HUES48 (cell line): ENCODE measurements at regions not wholly inside any gene's neighbourhood (a gene's known extent, or its start where the extent isn't known, plus 50 kb on each side); places are given as distances from the start of the nearest gene placed in this dataset.

Experiments used
- H3K27ac ChIP-seq: one replicate; pipeline ENCODE4 v1.7.0; 2013; ENCODE audit warnings: low read depth, low read length, inconsistent platforms
- H3K27me3 ChIP-seq: 2 replicates; pipeline ENCODE4 v1.6.1; 2013; ENCODE audit warnings: mild to moderate bottlenecking, low read length; ENCODE audit not compliant: control insufficient read depth, insufficient read depth
- H3K36me3 ChIP-seq: 2 replicates; pipeline ENCODE4 v1.6.1; 2013; ENCODE audit warnings: low read length; ENCODE audit not compliant: control insufficient read depth, insufficient read depth
- H3K4me1 ChIP-seq: 2 replicates; pipeline ENCODE4 v1.6.1; 2013; ENCODE audit warnings: mild to moderate bottlenecking, low read length; ENCODE audit not compliant: control insufficient read depth, insufficient read depth
- H3K4me3 ChIP-seq: 2 replicates; pipeline ENCODE4 v1.5.1; 2013; ENCODE audit warnings: mild to moderate bottlenecking, low read depth, low read length
- H3K9ac ChIP-seq: 2 replicates; pipeline ENCODE4 v1.6.1; 2013; ENCODE audit warnings: mild to moderate bottlenecking, low read depth, low read length, moderate library complexity
- H3K9me3 ChIP-seq: 2 replicates; pipeline ENCODE4 v1.6.1; 2013; ENCODE audit warnings: low read length; ENCODE audit not compliant: control insufficient read depth, insufficient read depth

GRCh38 chr2:234821946-234822475 lies 129.8 kb upstream of the SH3BP4 start:
- H3K27me3 ChIP-seq = no peaks in the 10 kb centered on the region
- no peaks in the 10 kb centered on the region for H3K36me3 ChIP-seq
- no peaks in the 10 kb centered on the region for H3K4me1 ChIP-seq

GRCh38 chr2:234818937-234819336 lies 132.9 kb upstream of the SH3BP4 start:
- Histone ChIP-seq H3K9ac (no peak overlapping the region), H3K27me3 (no peaks in the 10 kb centered on the region), H3K4me3 (no peak overlapping the region), H3K9me3 (no peaks in the 10 kb centered on the region), H3K27ac (no peak overlapping the region), H3K36me3 (no peaks in the 10 kb centered on the region), H3K4me1 (no peaks in the 10 kb centered on the region)

More at GRCh38 chr2:234821946-234822475, 129.8 kb upstream of the SH3BP4 start:
- Histone ChIP-seq H3K9me3 (no peaks in the 10 kb centered on the region), H3K27ac (no peak overlapping the region), H3K4me3 (no peak overlapping the region), H3K9ac (no peak overlapping the region)

- H3K27ac ChIP-seq = no peak overlapping the region
- no peaks in the 10 kb centered on the region for H3K27me3 ChIP-seq
Observed at GRCh38 chr2:234816491-234816890, 135.3 kb upstream of the SH3BP4 start.

DNA sequence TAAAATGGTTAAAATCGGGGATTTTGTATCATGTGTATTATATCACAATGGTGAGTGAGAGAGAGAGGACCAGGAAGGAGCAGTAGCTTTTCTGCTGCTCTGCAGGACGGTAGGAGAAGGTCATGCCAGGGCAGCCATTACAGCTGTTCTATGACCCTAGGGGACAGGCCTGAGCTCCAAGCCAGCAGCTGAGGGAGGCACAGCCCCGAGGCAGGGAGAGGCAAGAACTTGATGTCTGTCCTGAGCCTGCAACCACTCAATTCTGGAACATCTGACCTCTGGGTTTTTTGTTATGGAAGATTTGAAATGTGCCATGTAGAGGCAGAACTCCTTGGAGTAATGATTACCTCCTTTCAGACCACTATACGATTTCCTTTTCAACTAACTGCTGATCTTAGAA lies 135.8 kb upstream of the SH3BP4 start:
- no peaks in the 10 kb centered on the region for H3K36me3 ChIP-seq
- H3K4me1 ChIP-seq = no peaks in the 10 kb centered on the region
- no peaks in the 10 kb centered on the region for H3K9me3 ChIP-seq
- H3K9ac ChIP-seq = no peak overlapping the region
- H3K27me3 ChIP-seq = no peaks in the 10 kb centered on the region
- no peak overlapping the region for H3K27ac ChIP-seq
- no peak overlapping the region for H3K4me3 ChIP-seq

More at GRCh38 chr2:234816491-234816890, 135.3 kb upstream of the SH3BP4 start:
- Histone ChIP-seq H3K36me3 (no peaks in the 10 kb centered on the region), H3K4me3 (no peak overlapping the region), H3K9me3 (no peaks in the 10 kb centered on the region), H3K9ac (no peak overlapping the region), H3K4me1 (no peaks in the 10 kb centered on the region)

DNA sequence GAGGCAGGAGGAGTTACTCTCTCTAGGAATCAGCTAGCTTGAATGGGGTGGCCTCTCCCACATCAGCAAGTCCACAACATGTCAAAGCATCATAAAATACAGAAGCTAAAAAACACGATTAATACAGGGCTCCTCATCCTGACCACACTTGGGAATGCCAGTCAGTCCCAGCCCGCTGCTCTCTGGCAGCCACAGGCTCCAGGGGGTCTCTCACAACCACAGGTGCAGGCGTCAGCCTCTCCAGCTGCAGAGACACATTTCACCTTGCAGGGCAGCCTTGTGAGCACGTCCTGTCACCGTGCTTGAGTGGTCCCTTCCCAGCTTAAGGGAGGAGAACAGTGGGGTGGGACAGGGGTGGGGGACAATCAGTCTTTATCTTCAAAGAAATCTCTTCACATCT lies 137.4 kb upstream of the SH3BP4 start:
- Histone ChIP-seq H3K9me3 (no peaks in the 10 kb centered on the region), H3K4me3 (no peak overlapping the region), H3K4me1 (no peaks in the 10 kb centered on the region), H3K27ac (no peak overlapping the region), H3K9ac (no peak overlapping the region), H3K27me3 (no peaks in the 10 kb centered on the region), H3K36me3 (no peaks in the 10 kb centered on the region)

DNA sequence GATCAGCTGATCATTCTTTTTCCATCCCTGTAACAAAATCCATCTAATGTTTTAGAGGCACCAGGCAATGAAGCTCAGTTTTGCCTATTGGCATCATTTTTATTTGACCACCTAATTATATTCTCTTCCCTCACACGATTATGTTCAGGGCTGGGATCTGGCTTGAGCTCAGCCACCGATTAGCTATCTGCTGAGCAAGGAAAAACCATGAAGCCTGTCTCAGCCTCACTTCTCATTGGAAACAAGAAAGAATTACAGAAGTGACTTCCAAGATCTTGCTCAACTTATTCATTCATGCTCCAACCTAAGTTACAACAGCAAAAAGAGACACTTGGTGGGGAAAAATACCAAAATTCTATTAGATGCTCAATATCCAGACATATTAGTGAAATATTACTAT lies 139.0 kb upstream of the SH3BP4 start:
- Histone ChIP-seq H3K36me3 (no peaks in the 10 kb centered on the region), H3K4me3 (no peak overlapping the region), H3K27me3 (no peaks in the 10 kb centered on the region), H3K9ac (no peak overlapping the region), H3K9me3 (no peaks in the 10 kb centered on the region), H3K4me1 (no peaks in the 10 kb centered on the region), H3K27ac (no peak overlapping the region)

GRCh38 chr2:234808907-234809306 lies 142.9 kb upstream of the SH3BP4 start:
- Histone ChIP-seq H3K27ac (no peak overlapping the region), H3K9me3 (no peaks in the 10 kb centered on the region), H3K36me3 (no peaks in the 10 kb centered on the region), H3K27me3 (no peaks in the 10 kb centered on the region), H3K4me1 (no peaks in the 10 kb centered on the region), H3K9ac (no peak overlapping the region), H3K4me3 (no peak overlapping the region)

DNA sequence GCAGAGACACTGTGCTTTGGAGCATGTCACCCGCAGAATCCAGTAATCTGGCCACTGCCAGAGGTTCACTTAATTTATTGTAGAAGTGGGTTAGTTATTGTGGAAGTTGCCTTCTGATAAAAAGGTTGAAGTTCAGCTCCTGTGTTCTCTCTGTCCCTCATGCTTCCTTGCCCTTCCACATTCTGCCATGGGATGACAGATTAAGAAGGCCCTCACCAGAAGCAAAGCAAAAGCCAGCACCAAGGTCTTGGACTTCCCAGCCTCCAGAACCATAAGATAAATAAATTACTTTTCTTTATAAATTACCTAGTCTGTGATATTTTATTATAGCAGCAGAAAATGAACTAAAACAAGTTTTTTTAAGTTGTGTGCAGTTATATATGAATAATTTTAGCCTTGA lies 145.0 kb upstream of the SH3BP4 start:
- Histone ChIP-seq H3K27me3 (no peaks in the 10 kb centered on the region), H3K4me3 (no peak overlapping the region), H3K27ac (no peak overlapping the region), H3K4me1 (no peaks in the 10 kb centered on the region), H3K9ac (no peak overlapping the region), H3K36me3 (no peaks in the 10 kb centered on the region), H3K9me3 (no peaks in the 10 kb centered on the region)

DNA sequence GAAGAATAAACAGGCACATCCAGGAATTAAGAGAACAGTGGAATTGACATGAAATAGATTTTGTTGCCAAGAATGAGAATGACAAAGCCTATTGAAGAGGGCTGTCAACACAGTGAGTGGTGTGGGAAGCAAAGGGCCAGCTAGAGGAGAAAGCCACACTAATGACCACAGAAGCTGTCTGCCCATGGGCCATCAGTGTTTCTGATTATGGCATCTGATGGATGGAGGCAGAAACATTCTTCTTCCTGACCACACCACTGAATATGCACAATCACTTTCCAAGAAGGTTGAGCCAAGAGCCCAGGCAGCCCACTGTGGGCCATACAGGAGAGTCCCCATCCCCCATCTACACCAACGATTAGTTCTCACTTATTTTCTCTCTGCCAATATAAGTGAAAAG lies 146.0 kb upstream of the SH3BP4 start:
- no peaks in the 10 kb centered on the region for H3K9me3 ChIP-seq
- H3K4me1 ChIP-seq = no peaks in the 10 kb centered on the region
- no peak overlapping the region for H3K4me3 ChIP-seq
- no peaks in the 10 kb centered on the region for H3K27me3 ChIP-seq
- H3K36me3 ChIP-seq = no peaks in the 10 kb centered on the region
- H3K27ac ChIP-seq = no peak overlapping the region
- no peak overlapping the region for H3K9ac ChIP-seq

DNA sequence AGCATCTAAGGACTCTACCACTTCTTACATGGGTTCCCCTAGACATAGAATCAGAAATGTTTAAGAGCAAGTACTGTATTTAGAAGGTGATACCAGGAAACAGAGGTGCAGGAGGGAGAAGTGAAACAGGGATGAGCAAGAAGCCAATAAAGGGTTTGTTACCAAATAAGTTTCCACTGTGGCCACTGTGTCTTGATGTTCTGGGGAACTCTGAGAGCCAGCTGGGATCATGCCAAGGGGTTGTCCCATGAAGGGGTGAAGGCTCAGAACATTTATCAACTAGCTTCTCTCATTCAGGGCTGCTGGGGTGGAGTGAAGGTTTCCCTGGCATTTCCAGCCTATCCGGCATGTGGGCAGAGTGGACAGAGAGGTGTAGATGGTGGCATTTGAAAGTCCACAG lies 147.1 kb upstream of the SH3BP4 start:
- Histone ChIP-seq H3K9ac (no peak overlapping the region), H3K27ac (no peak overlapping the region), H3K36me3 (no peaks in the 10 kb centered on the region), H3K4me3 (no peak overlapping the region), H3K4me1 (no peaks in the 10 kb centered on the region), H3K9me3 (no peaks in the 10 kb centered on the region), H3K27me3 (no peaks in the 10 kb centered on the region)

GRCh38 chr2:234802845-234803171 lies 149.0 kb upstream of the SH3BP4 start:
- no peaks in the 10 kb centered on the region for H3K36me3 ChIP-seq
- H3K27me3 ChIP-seq = no peaks in the 10 kb centered on the region
- no peak overlapping the region for H3K4me3 ChIP-seq
- no peak overlapping the region for H3K27ac ChIP-seq
- H3K9ac ChIP-seq = no peak overlapping the region
- H3K9me3 ChIP-seq = no peaks in the 10 kb centered on the region
- no peaks in the 10 kb centered on the region for H3K4me1 ChIP-seq
